Prostate gland (tissue), 2 donors: ENCODE measurements at regions not wholly inside any gene's neighbourhood (a gene's known extent, or its start where the extent isn't known, plus 50 kb on each side); places are given as distances from the start of the nearest gene placed in this dataset.

Source experiments
- CTCF ChIP-seq, 4 experiments: fragments of 200-600 bp in 2 of 4; fragments of 450-650 bp in 2 of 4; sonication (generic) in 2 of 4; IDR thresholded peaks; 1 replicate in 3 of 4; 2 replicates in 1 of 4; pipeline ENCODE4 v1.5.1; 2016 to 2019; ENCODE audit warnings: antibody characterized with exemption in 4 of 4, mild to moderate bottlenecking in 2 of 4, moderate library complexity in 2 of 4
- POLR2A ChIP-seq: fragments of 450-650 bp; IDR thresholded peaks from one replicate; pipeline ENCODE4 v1.6.1; 2016; ENCODE audit warnings: antibody characterized with exemption, mild to moderate bottlenecking
- POLR2AphosphoS5 ChIP-seq: sonication (generic); formaldehyde crosslinking; IDR thresholded peaks from one replicate; pipeline ENCODE4 v1.6.1; 2017; ENCODE audit warnings: antibody characterized with exemption

GRCh38 chr9:12413986-12414385 lies 279.2 kb upstream of the TYRP1 start:
- TF ChIP-seq CTCF (IDR thresholded peaks at IDR 0.05) (no peak), POLR2A (no peak), POLR2AphosphoS5 (no peak)
